ENCODE measurements at regions not wholly inside any gene's neighbourhood (a gene's known extent, or its start where the extent isn't known, plus 50 kb on each side); places are given as distances from the start of the nearest gene placed in this dataset.

- no peak overlapping the region for H3K4me3 ChIP-seq (replicated peaks in 1 of 3; ENCODE audit: insufficient read depth in 1 of 3, low read depth in 2 of 3, low read length in 3 of 3)
- no peaks in the 10 kb centered on the region for H3K4me1 ChIP-seq (ENCODE audit: insufficient read depth, low read length)
- intact Hi-C loops (cut with micrococcal nuclease; ENCODE audit: unreplicated experiment) (no loop called here), in situ Hi-C loops (cut with HindIII; ENCODE audit: extremely low pct_ligation_motif_present, low pct_unique_long_range_greater_than_20kb) (no loop called here)
- H4K20me1 ChIP-seq (ENCODE audit: insufficient read depth, low read length) = no peaks in the 10 kb centered on the region
- no peaks in the 10 kb centered on the region for H3K79me2 ChIP-seq (ENCODE audit: insufficient read depth, low read length)
- no peak overlapping the region for H2AFZ ChIP-seq (ENCODE audit: low read length)
- POLR2A ChIA-PET = no interaction called here
- no peaks in the 10 kb centered on the region for H3K27me3 ChIP-seq (ENCODE audit: control insufficient read depth in 1 of 2, insufficient read depth in 2 of 2, low read length in 2 of 2)
- CTCF ChIA-PET (ENCODE audit: low intra/inter-chr PET ratio, low total read pairs) = no interaction called here
- no TSS peak for BruUV-seq (replicated peaks)
- no peak for ATAC-seq
- no peaks in the 10 kb centered on the region for H3K36me3 ChIP-seq (replicated peaks in 1 of 2; ENCODE audit: control insufficient read depth in 1 of 2, insufficient read depth in 2 of 2, low read length in 2 of 2)
- no peak for DNase-seq (ENCODE audit: low spot score)
- no peak for FAIRE-seq
- 37% methylated on average over 7 of the region's 7 CpGs for WGBS (ENCODE audit: low lambda C conversion rate)
- H3K4me2 ChIP-seq (ENCODE audit: low read depth, low read length) = no peak overlapping the region
- H3K27ac ChIP-seq (ENCODE audit: extremely low read length, insufficient read depth, low read length) = no peak overlapping the region
- no peak overlapping the region for H3K9ac ChIP-seq (ENCODE audit: insufficient read depth, low read depth, low read length)
- H3K9me3 ChIP-seq (ENCODE audit: low read length) = peaks cover 92% of the 10 kb centered on the region
- TF ChIP-seq ZNF749 (CRISPR knock-in tag; IDR thresholded peaks at IDR 0.05; ENCODE audit: borderline replicate concordance) = no peak
Measured at GRCh38 chr21:40923901-40924300, 76.9 kb upstream of the DSCAM start.

DNA sequence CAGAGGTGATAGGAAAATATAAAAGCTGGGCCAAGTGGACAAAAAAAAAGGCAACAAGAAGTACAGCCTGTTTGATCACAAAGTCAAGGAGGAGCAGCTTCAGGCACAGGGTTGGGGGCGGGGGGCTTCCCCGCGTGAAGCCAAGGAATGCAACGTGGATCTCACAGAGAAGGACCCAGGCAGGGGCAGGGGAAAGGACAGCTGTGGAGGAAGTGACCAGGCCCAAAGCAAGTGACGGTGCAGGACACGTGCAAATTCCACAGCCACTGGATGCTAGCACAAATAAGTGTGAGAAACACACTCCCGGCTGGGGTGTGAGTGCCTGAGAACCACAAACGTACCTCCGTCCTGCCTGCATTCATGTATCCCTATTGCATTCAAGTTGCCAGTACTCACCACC lies 77.7 kb upstream of the DSCAM start:
- no TSS peak for BruUV-seq (replicated peaks)
- FAIRE-seq (no peak), ATAC-seq (no peak), DNase-seq (ENCODE audit: low spot score) (no peak)
- no peaks in the 10 kb centered on the region for H3K27me3 ChIP-seq (ENCODE audit: control insufficient read depth in 1 of 2, insufficient read depth in 2 of 2, low read length in 2 of 2)
- H3K27ac ChIP-seq (ENCODE audit: extremely low read length, insufficient read depth, low read length) = no peak overlapping the region
- CTCF ChIA-PET (ENCODE audit: low intra/inter-chr PET ratio, low total read pairs) = no interaction called here
- WGBS (ENCODE audit: low lambda C conversion rate) = 8% methylated on average over 9 of the region's 9 CpGs
- H3K9me3 ChIP-seq (ENCODE audit: low read length) = peaks cover 92% of the 10 kb centered on the region
- H3K4me2 ChIP-seq (ENCODE audit: low read depth, low read length) = no peak overlapping the region
- no peaks in the 10 kb centered on the region for H3K4me1 ChIP-seq (ENCODE audit: insufficient read depth, low read length)
- no peak overlapping the region for H2AFZ ChIP-seq (ENCODE audit: low read length)
- no peak overlapping the region for H3K4me3 ChIP-seq (replicated peaks in 1 of 3; ENCODE audit: insufficient read depth in 1 of 3, low read depth in 2 of 3, low read length in 3 of 3)
- POLR2A ChIA-PET = no interaction called here
- H3K9ac ChIP-seq (ENCODE audit: insufficient read depth, low read depth, low read length) = no peak overlapping the region
- H3K79me2 ChIP-seq (ENCODE audit: insufficient read depth, low read length) = no peaks in the 10 kb centered on the region
- in situ Hi-C loops (cut with HindIII; ENCODE audit: extremely low pct_ligation_motif_present, low pct_unique_long_range_greater_than_20kb) = no loop called here
- H3K36me3 ChIP-seq (replicated peaks in 1 of 2; ENCODE audit: control insufficient read depth in 1 of 2, insufficient read depth in 2 of 2, low read length in 2 of 2) = no peaks in the 10 kb centered on the region
- H4K20me1 ChIP-seq (ENCODE audit: insufficient read depth, low read length) = no peaks in the 10 kb centered on the region
- intact Hi-C loops (cut with micrococcal nuclease; ENCODE audit: unreplicated experiment) = no loop called here
- TF ChIP-seq BCL6 (CRISPR knock-in tag; IDR thresholded peaks at IDR 0.05) = no peak
- TF ChIP-seq KLF11 (CRISPR knock-in tag; IDR thresholded peaks at IDR 0.05) = no peak
- TF ChIP-seq CBX2 (IDR thresholded peaks at IDR 0.05; ENCODE audit: low read depth, low read length) = no peak
- no peak for TF ChIP-seq CBX2 (CRISPR knock-in tag; IDR thresholded peaks at IDR 0.05; ENCODE audit: low read depth)
- no peak for TF ChIP-seq ZFP91 (CRISPR knock-in tag; IDR thresholded peaks at IDR 0.05; ENCODE audit: borderline replicate concordance)
- no peak for TF ChIP-seq HNRNPK (IDR thresholded peaks at IDR 0.05; ENCODE audit: low read depth, low read length, poor library complexity, severe bottlenecking)
- no peak for TF ChIP-seq KIAA2018 (CRISPR knock-in tag; IDR thresholded peaks at IDR 0.05; ENCODE audit: borderline replicate concordance)
- TF ChIP-seq ZNF557 (CRISPR knock-in tag; IDR thresholded peaks at IDR 0.05) = no peak
- no peak for TF ChIP-seq ZNF773 (CRISPR knock-in tag; IDR thresholded peaks at IDR 0.05; ENCODE audit: borderline replicate concordance)

All from HepG2 (cell line).